ENCODE measurements at regions not wholly inside any gene's neighbourhood (a gene's known extent, or its start where the extent isn't known, plus 50 kb on each side); places are given as distances from the start of the nearest gene placed in this dataset.
"Not testable (repeated sequence)": the region's sequence is repeated elsewhere in the genome, so short reads cannot be mapped to it uniquely, and the experiment has no call there.

GRCh38 chr2:111549174-111549573, 334.8 kb downstream of the ANAPC1 start:
- H3K9me3 Mint-ChIP-seq, H3K4me3 Mint-ChIP-seq: not testable (repeated sequence)

GRCh38 chr2:111551428-111551827, 332.6 kb downstream of the ANAPC1 start:
- H3K4me3 Mint-ChIP-seq; H3K9me3 Mint-ChIP-seq; DNase-seq (ENCODE audit: low spot score); H3K36me3 Mint-ChIP-seq (ENCODE audit: low read depth); intact Hi-C loops (cut with micrococcal nuclease); H3K4me1 Mint-ChIP-seq (ENCODE audit: low read depth); H3K27me3 Mint-ChIP-seq (ENCODE audit: insufficient read depth): not testable (repeated sequence)
- H3K27ac Mint-ChIP-seq = peak overlapping the region; percentile 38

More at GRCh38 chr2:111549174-111549573, 334.8 kb downstream of the ANAPC1 start:
- H3K4me1 Mint-ChIP-seq (ENCODE audit: low read depth); H3K27ac Mint-ChIP-seq; H3K36me3 Mint-ChIP-seq (ENCODE audit: low read depth); intact Hi-C loops (cut with micrococcal nuclease); DNase-seq (ENCODE audit: low spot score); H3K27me3 Mint-ChIP-seq (ENCODE audit: insufficient read depth): not testable (repeated sequence)

GRCh38 chr2:111552625-111553024, 331.4 kb downstream of the ANAPC1 start:
- H3K36me3 Mint-ChIP-seq (ENCODE audit: low read depth); H3K27me3 Mint-ChIP-seq (ENCODE audit: insufficient read depth); H3K4me3 Mint-ChIP-seq; H3K9me3 Mint-ChIP-seq; intact Hi-C loops (cut with micrococcal nuclease); H3K27ac Mint-ChIP-seq; DNase-seq (ENCODE audit: low spot score); H3K4me1 Mint-ChIP-seq (ENCODE audit: low read depth): not testable (repeated sequence)

- intact Hi-C loops (cut with micrococcal nuclease); H3K4me1 Mint-ChIP-seq (ENCODE audit: low read depth); H3K4me3 Mint-ChIP-seq; H3K27ac Mint-ChIP-seq; DNase-seq (ENCODE audit: low spot score); H3K27me3 Mint-ChIP-seq (ENCODE audit: insufficient read depth); H3K36me3 Mint-ChIP-seq (ENCODE audit: low read depth): not testable (repeated sequence)
- peaks cover 12% of the 10 kb centered on the region for H3K9me3 Mint-ChIP-seq
Measured at GRCh38 chr2:111559301-111559700, 324.7 kb downstream of the ANAPC1 start.

DNA sequence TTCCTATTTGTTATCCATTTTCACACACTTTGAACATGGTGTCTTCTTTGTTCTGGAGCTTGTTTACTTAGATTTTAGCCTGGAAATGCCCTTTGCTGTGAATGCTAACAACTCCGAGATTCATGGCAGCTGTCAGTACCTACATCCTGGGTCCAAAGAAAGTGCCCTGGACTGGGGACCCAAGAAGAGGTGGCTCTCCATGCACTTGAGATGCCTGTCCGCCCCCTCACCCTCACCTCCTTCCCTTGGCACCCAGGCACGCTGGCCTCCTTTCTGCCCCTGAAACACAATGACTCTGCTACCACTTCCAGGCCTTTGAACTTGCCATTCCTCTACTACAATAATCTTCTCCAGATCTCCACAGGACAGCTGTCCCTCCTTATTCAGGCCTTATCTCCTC, 324.2 kb downstream of the ANAPC1 start:
- H3K36me3 Mint-ChIP-seq (ENCODE audit: low read depth); H3K27ac Mint-ChIP-seq; H3K27me3 Mint-ChIP-seq (ENCODE audit: insufficient read depth); intact Hi-C loops (cut with micrococcal nuclease); H3K4me1 Mint-ChIP-seq (ENCODE audit: low read depth); DNase-seq (ENCODE audit: low spot score); H3K4me3 Mint-ChIP-seq: not testable (repeated sequence)
- peaks cover 12% of the 10 kb centered on the region for H3K9me3 Mint-ChIP-seq

DNA sequence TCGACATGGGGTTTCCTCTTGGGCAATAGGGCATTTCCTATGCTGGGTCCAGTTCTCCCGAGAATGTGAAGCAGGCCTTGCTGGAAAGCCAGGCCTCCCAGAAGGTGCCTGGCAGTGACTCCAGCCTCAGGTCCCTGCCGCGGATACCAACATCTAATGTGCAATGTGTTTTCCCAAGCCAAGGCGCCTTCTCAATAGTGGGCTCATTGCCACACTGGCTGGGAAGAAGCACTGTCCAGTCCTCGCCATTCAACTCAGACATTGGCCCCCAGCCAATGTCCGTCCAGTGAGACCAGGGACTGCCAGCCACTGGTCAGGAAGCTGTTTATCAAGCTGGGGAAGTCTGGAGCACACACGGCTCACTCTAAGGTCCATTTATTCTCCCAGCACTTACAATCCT, 317.9 kb downstream of the ANAPC1 start:
- H3K9me3 Mint-ChIP-seq; H3K27me3 Mint-ChIP-seq (ENCODE audit: insufficient read depth); intact Hi-C loops (cut with micrococcal nuclease); DNase-seq (ENCODE audit: low spot score); H3K4me3 Mint-ChIP-seq; H3K27ac Mint-ChIP-seq; H3K36me3 Mint-ChIP-seq (ENCODE audit: low read depth): not testable (repeated sequence)
- peaks cover 12% of the 10 kb centered on the region for H3K4me1 Mint-ChIP-seq (ENCODE audit: low read depth)

- H3K9me3 Mint-ChIP-seq; H3K27me3 Mint-ChIP-seq (ENCODE audit: insufficient read depth); H3K4me3 Mint-ChIP-seq; intact Hi-C loops (cut with micrococcal nuclease); H3K36me3 Mint-ChIP-seq (ENCODE audit: low read depth); DNase-seq (ENCODE audit: low spot score); H3K27ac Mint-ChIP-seq: not testable (repeated sequence)
- peaks cover 12% of the 10 kb centered on the region for H3K4me1 Mint-ChIP-seq (ENCODE audit: low read depth)
Measured at GRCh38 chr2:111567233-111567632, 316.8 kb downstream of the ANAPC1 start.

GRCh38 chr2:111569356-111570199, 314.4 kb downstream of the ANAPC1 start:
- H3K27ac Mint-ChIP-seq; H3K9me3 Mint-ChIP-seq; intact Hi-C loops (cut with micrococcal nuclease); H3K4me3 Mint-ChIP-seq; DNase-seq (ENCODE audit: low spot score); H3K27me3 Mint-ChIP-seq (ENCODE audit: insufficient read depth); H3K36me3 Mint-ChIP-seq (ENCODE audit: low read depth): not testable (repeated sequence)
- peaks cover 12% of the 10 kb centered on the region for H3K4me1 Mint-ChIP-seq (ENCODE audit: low read depth)

DNA sequence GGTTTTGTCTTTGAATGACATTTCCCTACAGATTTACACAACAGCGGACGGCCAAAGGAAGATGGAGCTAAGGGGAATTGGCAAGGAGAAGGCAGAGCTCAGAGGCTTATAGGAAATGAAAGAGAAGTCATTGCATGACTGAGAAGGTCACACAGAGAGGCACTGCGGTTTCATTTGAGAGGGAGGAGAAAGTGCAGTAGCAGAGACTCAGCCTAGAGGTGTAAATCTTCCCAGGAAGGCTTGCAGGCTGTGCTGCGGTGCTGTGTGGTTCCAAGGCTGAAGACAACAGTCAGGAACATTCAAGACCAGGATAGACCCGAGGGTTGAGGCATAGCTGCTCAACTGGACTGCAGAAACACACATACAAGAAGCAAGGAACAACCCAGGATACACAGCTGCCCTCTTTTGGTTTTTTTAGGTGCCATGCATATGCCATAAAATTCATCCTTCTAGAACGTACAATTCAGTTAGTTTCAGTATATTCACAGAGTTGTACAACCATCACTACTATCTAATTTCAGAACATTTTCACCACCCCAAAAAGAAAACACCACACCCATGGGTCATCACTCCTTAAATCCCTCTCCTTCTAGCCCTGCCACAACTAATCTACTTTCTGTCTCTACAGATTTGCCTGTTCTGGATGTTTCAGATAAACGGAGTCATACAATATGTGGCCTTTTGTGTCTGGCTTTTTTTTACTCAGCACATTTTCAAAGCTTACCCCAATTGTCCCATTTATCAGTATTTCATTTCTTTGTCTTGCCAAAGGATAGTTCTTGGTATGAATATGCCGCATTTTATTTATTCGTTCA, 313.5 kb downstream of the ANAPC1 start:
- H3K27ac Mint-ChIP-seq; H3K36me3 Mint-ChIP-seq (ENCODE audit: low read depth); H3K27me3 Mint-ChIP-seq (ENCODE audit: insufficient read depth); DNase-seq (ENCODE audit: low spot score); H3K9me3 Mint-ChIP-seq; intact Hi-C loops (cut with micrococcal nuclease): not testable (repeated sequence)
- Mint-ChIP-seq H3K4me3 (peak overlapping the region; percentile 49), H3K4me1 (ENCODE audit: low read depth) (peaks cover 12% of the 10 kb centered on the region)

GRCh38 chr2:111574803-111575202, 309.2 kb downstream of the ANAPC1 start:
- peaks cover 12% of the 10 kb centered on the region for H3K4me1 Mint-ChIP-seq (ENCODE audit: low read depth)
- H3K4me3 Mint-ChIP-seq; H3K27me3 Mint-ChIP-seq (ENCODE audit: insufficient read depth); DNase-seq (ENCODE audit: low spot score); H3K27ac Mint-ChIP-seq; H3K9me3 Mint-ChIP-seq; intact Hi-C loops (cut with micrococcal nuclease); H3K36me3 Mint-ChIP-seq (ENCODE audit: low read depth): not testable (repeated sequence)

GRCh38 chr2:111577154-111577885, 306.7 kb downstream of the ANAPC1 start:
- H3K4me3 Mint-ChIP-seq; H3K4me1 Mint-ChIP-seq (ENCODE audit: low read depth); H3K36me3 Mint-ChIP-seq (ENCODE audit: low read depth); H3K27me3 Mint-ChIP-seq (ENCODE audit: insufficient read depth); DNase-seq (ENCODE audit: low spot score); intact Hi-C loops (cut with micrococcal nuclease); H3K9me3 Mint-ChIP-seq; H3K27ac Mint-ChIP-seq: not testable (repeated sequence)

DNA sequence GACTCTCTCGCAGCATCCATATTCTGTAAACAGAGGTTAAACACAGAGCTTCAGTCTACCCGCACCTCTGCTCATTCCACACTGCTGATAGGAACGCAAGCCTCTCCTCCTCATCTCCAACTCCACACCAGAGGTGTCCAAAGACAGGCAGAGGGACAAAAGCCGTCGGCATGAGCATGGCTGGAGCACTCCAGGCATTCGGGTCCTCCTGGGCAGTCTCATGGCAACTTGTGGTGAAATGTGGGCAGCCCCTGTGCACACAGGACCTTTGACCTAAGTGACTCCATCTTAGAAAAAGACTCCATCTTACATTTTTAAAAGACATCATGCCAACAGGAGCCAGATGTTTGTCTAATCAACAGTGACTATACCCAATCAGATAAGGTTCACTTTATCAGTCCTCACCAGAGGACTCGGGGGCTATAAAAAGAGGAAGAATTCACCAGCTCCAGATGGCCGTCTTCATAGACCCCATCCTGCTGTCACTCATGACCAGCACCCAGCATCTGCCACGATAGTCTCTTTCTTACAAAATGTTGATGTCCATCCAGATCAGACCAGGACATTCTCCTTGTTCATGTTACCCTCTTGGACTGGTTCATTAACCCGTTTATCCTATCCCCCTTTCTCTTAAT, 304.4 kb downstream of the ANAPC1 start:
- DNase-seq (ENCODE audit: low spot score); H3K9me3 Mint-ChIP-seq; intact Hi-C loops (cut with micrococcal nuclease): not testable (repeated sequence)

More for the DNA sequence above, 304.4 kb downstream of the ANAPC1 start:
- H3K27me3 Mint-ChIP-seq (ENCODE audit: insufficient read depth); H3K27ac Mint-ChIP-seq; H3K36me3 Mint-ChIP-seq (ENCODE audit: low read depth); H3K4me1 Mint-ChIP-seq (ENCODE audit: low read depth); H3K4me3 Mint-ChIP-seq: not testable (repeated sequence)
